Natural killer cell (primary cell): ENCODE measurements at regions not wholly inside any gene's neighbourhood (a gene's known extent, or its start where the extent isn't known, plus 50 kb on each side); places are given as distances from the start of the nearest gene placed in this dataset.

Experiments used
- ATAC-seq, 3 donors: fragments of 150-1000 bp in 2 of 3; fragments of 200-7000 bp in 1 of 3; cut with Tn5 transposase; 1 replicate in 1 of 3; 2 replicates in 2 of 3; pipeline ENCODE4 v1.10.0; 2021; ENCODE audit warnings: mild to moderate bottlenecking in 2 of 3, moderate library complexity in 2 of 3
- DNase-seq, 2 donors: peaks; one replicate each; pipeline versions ENCODE4 v3.0.0 to v3.0.0-alpha.2; 2013 to 2021; ENCODE audit warnings: mixed read lengths in 1 of 2
- H3K27ac ChIP-seq: one replicate; pipeline ENCODE4 v1.5.1; 2013; ENCODE audit warnings: mild to moderate bottlenecking, low read length
- H3K27me3 ChIP-seq: one replicate; pipeline ENCODE4 v1.6.1; 2013; ENCODE audit warnings: low read length; ENCODE audit not compliant: control insufficient read depth, insufficient read depth
- H3K36me3 ChIP-seq: one replicate; pipeline ENCODE4 v1.6.1; 2013; ENCODE audit warnings: low read length; ENCODE audit not compliant: control insufficient read depth, insufficient read depth
- H3K4me1 ChIP-seq: one replicate; pipeline ENCODE4 v1.6.1; 2013; ENCODE audit warnings: low read length; ENCODE audit not compliant: control insufficient read depth, insufficient read depth
- H3K4me3 ChIP-seq: one replicate; pipeline ENCODE4 v1.5.1; 2013; ENCODE audit warnings: low read length
- H3K9me3 ChIP-seq: one replicate; pipeline ENCODE4 v1.6.1; 2013; ENCODE audit warnings: low read length; ENCODE audit not compliant: control insufficient read depth, insufficient read depth
- H3K27ac Mint-ChIP-seq, 2 donors: one replicate each; pipeline ENCODE4 v1.8.0; 2022; ENCODE audit warnings: mild to moderate bottlenecking in 2 of 2, mixed read lengths in 2 of 2, moderate library complexity in 1 of 2
- H3K27me3 Mint-ChIP-seq, 2 donors: one replicate each; pipeline ENCODE4 v1.8.0; 2022; ENCODE audit warnings: low read depth in 2 of 2, mixed read lengths in 2 of 2
- H3K36me3 Mint-ChIP-seq: one replicate; pipeline ENCODE4 v1.8.0; 2022; ENCODE audit warnings: mixed read lengths
- H3K4me1 Mint-ChIP-seq, 2 donors: one replicate each; pipeline ENCODE4 v1.8.0; 2022; ENCODE audit warnings: mixed read lengths in 2 of 2
- H3K4me3 Mint-ChIP-seq: one replicate; pipeline ENCODE4 v1.8.0; 2022; ENCODE audit warnings: mild to moderate bottlenecking, moderate library complexity, mixed read lengths
- H3K9me3 Mint-ChIP-seq, 2 donors: one replicate each; pipeline ENCODE4 v1.8.0; 2022; ENCODE audit warnings: mixed read lengths in 2 of 2
- CTCF ChIP-seq: fragments of 200-600 bp; IDR thresholded peaks from one replicate; pipeline ENCODE4 v1.8.0; 2022; ENCODE audit warnings: antibody characterized with exemption
- WGBS: methylation state at CpG from one replicate; pipeline ENCODE4 v1.1.7; 2013; ENCODE audit warnings: missing lambda C conversion rate; ENCODE audit not compliant: insufficient coverage; 5-methylcytosine and 5-hydroxymethylcytosine counted together
- intact Hi-C: fragments of 100-400 bp; cut with micrococcal nuclease; formaldehyde crosslinking; loops from one replicate; pipeline ENCODE4 v1.14.2; 2022

GRCh38 chr11:10625281-10625981, 57.0 kb upstream of the LYVE1 start:
- no peak overlapping the region for H3K4me3 Mint-ChIP-seq
- Histone ChIP-seq H3K4me1 (peaks cover 31% of the 10 kb centered on the region), H3K9me3 (no peaks in the 10 kb centered on the region), H3K27me3 (no peaks in the 10 kb centered on the region), H3K27ac (no peak overlapping the region), H3K36me3 (no peaks in the 10 kb centered on the region), H3K4me3 (no peak overlapping the region)
- no peak for DNase-seq
- WGBS, result 88% methylated on average over 6 of the region's 6 CpGs
- H3K27ac Mint-ChIP-seq, result no peak overlapping the region
- no peak for ATAC-seq
- no peaks in the 10 kb centered on the region for H3K36me3 Mint-ChIP-seq
- intact Hi-C loops, result no loop called here
- H3K27me3 Mint-ChIP-seq, result no peaks in the 10 kb centered on the region
- TF ChIP-seq CTCF, result no peak
- H3K4me1 Mint-ChIP-seq, result peaks cover 11 to 12% of the 10 kb centered on the region in 2 donors
- no peaks in the 10 kb centered on the region for H3K9me3 Mint-ChIP-seq

GRCh38 chr11:10623797-10624761, 55.6 kb upstream of the LYVE1 start:
- ATAC-seq (peak in 1 of 3 donors; percentile 18), DNase-seq (no peak)
- Mint-ChIP-seq H3K27me3 (no peaks in the 10 kb centered on the region), H3K36me3 (no peaks in the 10 kb centered on the region), H3K4me3 (no peak overlapping the region), H3K27ac (peak overlapping the region in 1 of 2 donors; percentile 60), H3K4me1 (peaks cover 11 to 12% of the 10 kb centered on the region in 2 donors), H3K9me3 (no peaks in the 10 kb centered on the region)
- Histone ChIP-seq H3K9me3 (no peaks in the 10 kb centered on the region), H3K4me1 (peaks cover 29% of the 10 kb centered on the region), H3K27ac (peak overlapping the region; percentile 19), H3K36me3 (no peaks in the 10 kb centered on the region), H3K4me3 (no peak overlapping the region), H3K27me3 (no peaks in the 10 kb centered on the region)
- intact Hi-C loops, result no loop called here
- TF ChIP-seq CTCF, result no peak
- WGBS, result 90% methylated on average over 11 of the region's 11 CpGs

GRCh38 chr11:10622957-10623791, 54.7 kb upstream of the LYVE1 start:
- H3K4me1 Mint-ChIP-seq, result peaks cover 11 to 12% of the 10 kb centered on the region in 2 donors
- H3K4me1 ChIP-seq, result peaks cover 24% of the 10 kb centered on the region
- no peaks in the 10 kb centered on the region for H3K9me3 ChIP-seq
- H3K9me3 Mint-ChIP-seq, result no peaks in the 10 kb centered on the region
- peak overlapping the region; percentile 30 to 60 for H3K27ac Mint-ChIP-seq
- TF ChIP-seq CTCF, result no peak
- H3K36me3 ChIP-seq, result no peaks in the 10 kb centered on the region
- H3K27ac ChIP-seq, result peak overlapping the region; percentile 19
- intact Hi-C loops, result no loop called here
- no peak overlapping the region for H3K4me3 ChIP-seq
- peak in 1 of 2 donors; percentile 34 for DNase-seq
- H3K27me3 ChIP-seq, result no peaks in the 10 kb centered on the region
- H3K36me3 Mint-ChIP-seq, result no peaks in the 10 kb centered on the region
- H3K4me3 Mint-ChIP-seq, result peak overlapping the region; percentile 3
- 54% methylated on average over 12 of the region's 12 CpGs for WGBS
- ATAC-seq, result peak; percentile 36 to 74 (median 37)
- H3K27me3 Mint-ChIP-seq, result no peaks in the 10 kb centered on the region
